ENCODE measurements at regions not wholly inside any gene's neighbourhood (a gene's known extent, or its start where the extent isn't known, plus 50 kb on each side); places are given as distances from the start of the nearest gene placed in this dataset.

- no peak for DNase-seq (ENCODE audit: low spot score)
- no peak for ATAC-seq (ENCODE audit: insufficient number of reproducible peaks, low FRiP score, low read depth)
- H3K4me1 ChIP-seq (ENCODE audit: control insufficient read depth in 1 of 2, low read depth in 2 of 2): no peaks in the 10 kb centered on the region
- H3K9me3 ChIP-seq: no peaks in the 10 kb centered on the region
- no peak overlapping the region for H3K4me3 ChIP-seq
- TF ChIP-seq CTCF (IDR thresholded peaks at IDR 0.05): no peak
- no peak overlapping the region for H3K27ac ChIP-seq
- no peaks in the 10 kb centered on the region for H3K36me3 ChIP-seq
- H3K27me3 ChIP-seq (replicated peaks; ENCODE audit: insufficient read depth): no peaks in the 10 kb centered on the region
Measured at GRCh38 chr13:90121784-90122183, 1225.7 kb upstream of the MIR17HG start.

GRCh38 chr13:90122531-90122930 lies 1225.0 kb upstream of the MIR17HG start:
- no peak overlapping the region for H3K4me3 ChIP-seq
- no peaks in the 10 kb centered on the region for H3K27me3 ChIP-seq (replicated peaks; ENCODE audit: insufficient read depth)
- no peaks in the 10 kb centered on the region for H3K4me1 ChIP-seq (ENCODE audit: control insufficient read depth in 1 of 2, low read depth in 2 of 2)
- no peaks in the 10 kb centered on the region for H3K36me3 ChIP-seq
- DNase-seq (ENCODE audit: low spot score) (no peak), ATAC-seq (ENCODE audit: insufficient number of reproducible peaks, low FRiP score, low read depth) (no peak)
- no peak overlapping the region for H3K27ac ChIP-seq
- H3K9me3 ChIP-seq: no peaks in the 10 kb centered on the region
- no peak for TF ChIP-seq CTCF (IDR thresholded peaks at IDR 0.05)

DNA sequence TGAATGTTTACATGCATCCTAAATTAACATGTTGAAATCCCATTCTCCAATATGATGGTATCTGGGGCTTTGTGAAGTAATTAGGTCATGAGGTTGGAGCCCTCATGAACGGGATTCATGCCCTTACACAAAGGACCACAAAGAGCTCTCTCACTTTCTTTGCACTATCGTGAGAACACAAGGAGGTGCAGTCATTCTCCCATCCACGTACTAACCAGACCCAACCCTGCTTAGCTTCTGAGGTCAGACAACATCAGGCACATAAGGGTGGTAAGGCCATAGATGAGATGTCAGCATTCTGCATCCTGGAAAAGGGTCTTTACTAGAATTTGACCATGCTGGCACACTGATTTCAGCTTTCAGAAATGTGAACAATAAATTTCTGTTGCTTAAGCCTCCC lies 1211.9 kb upstream of the MIR17HG start:
- no peak overlapping the region for H3K4me3 ChIP-seq
- no peaks in the 10 kb centered on the region for H3K4me1 ChIP-seq (ENCODE audit: control insufficient read depth in 1 of 2, low read depth in 2 of 2)
- no peak for TF ChIP-seq CTCF (IDR thresholded peaks at IDR 0.05)
- no peaks in the 10 kb centered on the region for H3K36me3 ChIP-seq
- DNase-seq (ENCODE audit: low spot score) (no peak), ATAC-seq (ENCODE audit: insufficient number of reproducible peaks, low FRiP score, low read depth) (no peak)
- no peaks in the 10 kb centered on the region for H3K9me3 ChIP-seq
- H3K27ac ChIP-seq: no peak overlapping the region
- no peaks in the 10 kb centered on the region for H3K27me3 ChIP-seq (replicated peaks; ENCODE audit: insufficient read depth)

- H3K36me3 ChIP-seq: no peaks in the 10 kb centered on the region
- no peaks in the 10 kb centered on the region for H3K9me3 ChIP-seq
- DNase-seq (ENCODE audit: low spot score): no peak
- no peak overlapping the region for H3K27ac ChIP-seq
- no peak for TF ChIP-seq CTCF (IDR thresholded peaks at IDR 0.05)
- H3K4me3 ChIP-seq: no peak overlapping the region
- ATAC-seq (ENCODE audit: insufficient number of reproducible peaks, low FRiP score, low read depth): no peak
- H3K27me3 ChIP-seq (replicated peaks; ENCODE audit: insufficient read depth): no peaks in the 10 kb centered on the region
- H3K4me1 ChIP-seq (ENCODE audit: control insufficient read depth in 1 of 2, low read depth in 2 of 2): no peaks in the 10 kb centered on the region
Measured at GRCh38 chr13:90142251-90142650, 1205.2 kb upstream of the MIR17HG start.

GRCh38 chr13:90154311-90154960 lies 1193.1 kb upstream of the MIR17HG start:
- Histone ChIP-seq H3K4me3 (no peak overlapping the region), H3K36me3 (no peaks in the 10 kb centered on the region), H3K9me3 (no peaks in the 10 kb centered on the region), H3K27me3 (replicated peaks; ENCODE audit: insufficient read depth) (no peaks in the 10 kb centered on the region), H3K27ac (no peak overlapping the region), H3K4me1 (ENCODE audit: control insufficient read depth in 1 of 2, low read depth in 2 of 2) (no peaks in the 10 kb centered on the region)
- no peak for TF ChIP-seq CTCF (IDR thresholded peaks at IDR 0.05)
- ATAC-seq (ENCODE audit: insufficient number of reproducible peaks, low FRiP score, low read depth): no peak
- DNase-seq (ENCODE audit: low spot score): no peak

Measured in thoracic aorta (tissue), 2 donors.